LNCaP clone FGC (cell line): ENCODE measurements at regions not wholly inside any gene's neighbourhood (a gene's known extent, or its start where the extent isn't known, plus 50 kb on each side); places are given as distances from the start of the nearest gene placed in this dataset.

ENCODE experiments used
- DNase-seq: peaks from one replicate; pipeline ENCODE4 v3.0.0-alpha.2; 2011; ENCODE audit warnings: low read depth
- H3K4me3 ChIP-seq: 2 replicates; pipeline ENCODE4 v1.5.1; 2011; ENCODE audit warnings: mild to moderate bottlenecking, low read depth, low read length, control low read depth
- CTCF ChIP-seq: IDR thresholded peaks from 2 replicates; pipeline ENCODE4 v1.5.1; 2012; ENCODE audit warnings: mild to moderate bottlenecking; ENCODE audit not compliant: control insufficient read depth, insufficient read depth; ENCODE audit errors: extremely low read depth

- TF ChIP-seq CTCF: no peak
- DNase-seq: peak; percentile 8
- no peak overlapping the region for H3K4me3 ChIP-seq
Measured at GRCh38 chr9:29637471-29638237, 2064.4 kb upstream of the C9orf72 start.

GRCh38 chr9:29640507-29640906 lies 2067.2 kb upstream of the C9orf72 start:
- no peak for TF ChIP-seq CTCF
- no peak for DNase-seq
- H3K4me3 ChIP-seq: no peak overlapping the region

GRCh38 chr9:29644514-29644913 lies 2071.2 kb upstream of the C9orf72 start:
- no peak for TF ChIP-seq CTCF
- no peak for DNase-seq
- no peak overlapping the region for H3K4me3 ChIP-seq

DNA sequence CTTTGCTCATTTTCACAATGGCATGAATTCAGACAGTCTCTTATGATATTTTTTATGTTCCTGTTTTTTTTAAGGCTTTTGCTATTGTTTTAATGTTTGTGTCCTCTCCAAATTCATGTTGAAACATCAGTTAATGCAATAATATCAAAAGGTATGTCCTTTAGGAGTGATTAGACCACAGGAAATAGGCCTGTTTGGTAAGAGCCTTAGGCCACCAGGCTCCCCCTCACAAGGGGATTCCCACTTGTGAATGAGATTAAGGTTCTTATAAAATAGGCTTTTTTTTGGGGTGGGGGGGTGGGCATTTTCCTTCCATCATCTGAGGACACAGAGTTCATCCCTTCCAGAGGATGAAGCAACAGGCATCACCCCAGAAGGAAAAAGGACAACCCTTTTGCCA lies 2074.2 kb upstream of the C9orf72 start:
- H3K4me3 ChIP-seq: no peak overlapping the region
- no peak for TF ChIP-seq CTCF
- no peak for DNase-seq

GRCh38 chr9:29648132-29648531 lies 2074.9 kb upstream of the C9orf72 start:
- no peak for TF ChIP-seq CTCF
- no peak for DNase-seq
- no peak overlapping the region for H3K4me3 ChIP-seq

- H3K4me3 ChIP-seq: no peak overlapping the region
- TF ChIP-seq CTCF: no peak
- DNase-seq: no peak
Measured at GRCh38 chr9:29648601-29649000, 2075.3 kb upstream of the C9orf72 start.
